A549 (cell line): ENCODE measurements at regions not wholly inside any gene's neighbourhood (a gene's known extent, or its start where the extent isn't known, plus 50 kb on each side); places are given as distances from the start of the nearest gene placed in this dataset.

ENCODE experiments used
- CEBPB ChIP-seq, 2 experiments: fragments of >200 bp in 1 of 2; sonication (Bioruptor Twin) in 1 of 2; formaldehyde crosslinking in 1 of 2; IDR thresholded peaks; 2 replicates each; pipeline ENCODE4 v1.6.1; 2012 to 2016
- CTCF ChIP-seq: fragments of >200 bp; sonication (Bioruptor Twin); formaldehyde crosslinking; IDR thresholded peaks from 3 replicates; pipeline ENCODE4 v1.5.1; 2016
- MAX ChIP-seq: IDR thresholded peaks from 2 replicates; pipeline ENCODE4 v1.6.1; 2012
- PHF8 ChIP-seq: fragments of 200-600 bp; sonication (generic); IDR thresholded peaks from 2 replicates; pipeline ENCODE4 v1.6.1; 2016; ENCODE audit warnings: low read depth, mild to moderate bottlenecking, antibody characterized with exemption, moderate library complexity, borderline replicate concordance
- RAD21 ChIP-seq, 2 experiments: fragments of >200 bp in 1 of 2; sonication (Bioruptor Twin) in 1 of 2; formaldehyde crosslinking in 1 of 2; IDR thresholded peaks in 1 of 2; conservative IDR thresholded peaks in 1 of 2; 2 replicates in 1 of 2; 3 replicates in 1 of 2; pipeline ENCODE4 v1.6.1; 2012 to 2018; ENCODE audit warnings: inconsistent platforms in 1 of 2
- REST ChIP-seq: fragments of 200-600 bp; sonication (generic); IDR thresholded peaks from 2 replicates; pipeline ENCODE4 v1.6.1; 2016; ENCODE audit warnings: antibody characterized with exemption, mild to moderate bottlenecking, moderate library complexity
- RNF2 ChIP-seq: fragments of 200-600 bp; sonication (generic); IDR thresholded peaks from 2 replicates; pipeline ENCODE4 v1.6.1; 2016; ENCODE audit warnings: low read depth, mild to moderate bottlenecking, antibody characterized with exemption, moderate library complexity, borderline replicate concordance
- SREBF2 ChIP-seq: fragments of 450-650 bp; IDR thresholded peaks from 2 replicates; pipeline ENCODE4 v1.6.1; 2014; ENCODE audit warnings: mild to moderate bottlenecking, moderate library complexity
- ZNF302 ChIP-seq: fragments of 250-450 bp; sonication (Bioruptor Pico); IDR thresholded peaks from 2 replicates; pipeline ENCODE4 v1.9.0; 2021; ENCODE audit warnings: inconsistent platforms, mild to moderate bottlenecking, moderate library complexity

- TF ChIP-seq ZNF302 (CRISPR knock-in tag) = no peak
- no peak for TF ChIP-seq CTCF
- TF ChIP-seq MAX = peak; percentile 38; the same call in 1 of the 2 replicates
- TF ChIP-seq RAD21 (conservative IDR thresholded peaks at IDR 0.05 in 1 of 2, IDR thresholded peaks at IDR 0.05 in 1 of 2) = peak in 1 of 2 experiments; percentile 43; a peak in 2 of 5 replicates
- TF ChIP-seq SREBF2 = no peak
- TF ChIP-seq RNF2 = no peak
- TF ChIP-seq PHF8 = no peak
- TF ChIP-seq REST = no peak
- TF ChIP-seq CEBPB (IDR thresholded peaks at IDR 0.05) = peak; percentile 94 to 98
Observed at GRCh38 chr1:201593200-201593921, 54.4 kb downstream of the NAV1 start.
